ENCODE measurements at regions not wholly inside any gene's neighbourhood (a gene's known extent, or its start where the extent isn't known, plus 50 kb on each side); places are given as distances from the start of the nearest gene placed in this dataset.
A peak's percentile ranks its signal among the peaks of the same experiment; 100 is the strongest.

- no peaks in the 10 kb centered on the region for H3K36me3 ChIP-seq (replicated peaks in 1 of 2; ENCODE audit: insufficient read depth in 1 of 2, low read depth in 2 of 2)
- no peaks in the 10 kb centered on the region for H3K4me1 ChIP-seq
- no peaks in the 10 kb centered on the region for H3K27me3 ChIP-seq
- WGBS, 2 donors = 69 to 82% methylated on average over 12 of the region's 12 CpGs
- intact Hi-C loops (cut with DNase I) = no loop called here
- ATAC-seq (no peak), DNase-seq (peak in 1 of 4 donors; percentile 15)
- no peaks in the 10 kb centered on the region for H3K9me3 ChIP-seq
- H3K4me3 ChIP-seq = no peak overlapping the region
- TF ChIP-seq CTCF (IDR thresholded peaks at IDR 0.05) = no peak
- TF ChIP-seq POLR2A (IDR thresholded peaks at IDR 0.05) = no peak
- H3K27ac ChIP-seq = no peak overlapping the region
Measured at GRCh38 chr1:235919127-235919832, 52.6 kb upstream of the LYST start.

GRCh38 chr1:235918465-235918864, 51.8 kb upstream of the LYST start:
- 63 to 76% methylated on average over 5 of the region's 5 CpGs for WGBS, 2 donors
- intact Hi-C loops (cut with DNase I) = no loop called here
- no peak for TF ChIP-seq CTCF (IDR thresholded peaks at IDR 0.05)
- TF ChIP-seq POLR2A (IDR thresholded peaks at IDR 0.05) = no peak
- H3K27ac ChIP-seq = no peak overlapping the region
- DNase-seq = no peak
- no peak for ATAC-seq
- H3K36me3 ChIP-seq (replicated peaks in 1 of 2; ENCODE audit: insufficient read depth in 1 of 2, low read depth in 2 of 2) = no peaks in the 10 kb centered on the region
- H3K27me3 ChIP-seq = no peaks in the 10 kb centered on the region
- no peaks in the 10 kb centered on the region for H3K9me3 ChIP-seq
- H3K4me3 ChIP-seq = no peak overlapping the region
- H3K4me1 ChIP-seq = no peaks in the 10 kb centered on the region

GRCh38 chr1:235918032-235918431, 51.3 kb upstream of the LYST start:
- H3K27ac ChIP-seq = peak overlapping the region in 1 of 4 donors; percentile 23
- TF ChIP-seq POLR2A (IDR thresholded peaks at IDR 0.05) (no peak), CTCF (IDR thresholded peaks at IDR 0.05) (no peak)
- 78 to 83% methylated on average over 10 to 13 of the region's 13 CpGs for WGBS, 2 donors
- intact Hi-C loops (cut with DNase I) = no loop called here
- H3K36me3 ChIP-seq (replicated peaks in 1 of 2; ENCODE audit: insufficient read depth in 1 of 2, low read depth in 2 of 2) = no peaks in the 10 kb centered on the region
- ATAC-seq (no peak), DNase-seq (no peak)
- H3K27me3 ChIP-seq = no peaks in the 10 kb centered on the region
- H3K4me3 ChIP-seq = no peak overlapping the region
- H3K9me3 ChIP-seq = no peaks in the 10 kb centered on the region
- no peaks in the 10 kb centered on the region for H3K4me1 ChIP-seq

GRCh38 chr1:235917267-235917811, 50.6 kb upstream of the LYST start:
- ATAC-seq (peak; percentile 52), DNase-seq (peak; percentile 19 to 77 (median 42))
- no peak for TF ChIP-seq CTCF (IDR thresholded peaks at IDR 0.05)
- TF ChIP-seq POLR2A (IDR thresholded peaks at IDR 0.05) = no peak
- intact Hi-C loops (cut with DNase I) = no loop called here
- H3K36me3 ChIP-seq (replicated peaks in 1 of 2; ENCODE audit: insufficient read depth in 1 of 2, low read depth in 2 of 2) = no peaks in the 10 kb centered on the region
- H3K4me1 ChIP-seq = no peaks in the 10 kb centered on the region
- H3K27ac ChIP-seq = peak overlapping the region in 2 of 4 donors; percentile 4 to 56
- WGBS, 2 donors = 41 to 44% methylated on average over 8 of the region's 8 CpGs
- no peaks in the 10 kb centered on the region for H3K9me3 ChIP-seq
- no peaks in the 10 kb centered on the region for H3K27me3 ChIP-seq
- H3K4me3 ChIP-seq = no peak overlapping the region

Measured in body of pancreas (tissue), 4 donors.